NOMO-1 (cell line): ENCODE measurements at regions not wholly inside any gene's neighbourhood (a gene's known extent, or its start where the extent isn't known, plus 50 kb on each side); places are given as distances from the start of the nearest gene placed in this dataset.

Experiments used
- DNase-seq, 2 experiments: peaks; one replicate each; lab custom pipeline; 2025; ENCODE audit not compliant: unreplicated experiment in 2 of 2; lab: John Stamatoyannopoulos, UW

DNA sequence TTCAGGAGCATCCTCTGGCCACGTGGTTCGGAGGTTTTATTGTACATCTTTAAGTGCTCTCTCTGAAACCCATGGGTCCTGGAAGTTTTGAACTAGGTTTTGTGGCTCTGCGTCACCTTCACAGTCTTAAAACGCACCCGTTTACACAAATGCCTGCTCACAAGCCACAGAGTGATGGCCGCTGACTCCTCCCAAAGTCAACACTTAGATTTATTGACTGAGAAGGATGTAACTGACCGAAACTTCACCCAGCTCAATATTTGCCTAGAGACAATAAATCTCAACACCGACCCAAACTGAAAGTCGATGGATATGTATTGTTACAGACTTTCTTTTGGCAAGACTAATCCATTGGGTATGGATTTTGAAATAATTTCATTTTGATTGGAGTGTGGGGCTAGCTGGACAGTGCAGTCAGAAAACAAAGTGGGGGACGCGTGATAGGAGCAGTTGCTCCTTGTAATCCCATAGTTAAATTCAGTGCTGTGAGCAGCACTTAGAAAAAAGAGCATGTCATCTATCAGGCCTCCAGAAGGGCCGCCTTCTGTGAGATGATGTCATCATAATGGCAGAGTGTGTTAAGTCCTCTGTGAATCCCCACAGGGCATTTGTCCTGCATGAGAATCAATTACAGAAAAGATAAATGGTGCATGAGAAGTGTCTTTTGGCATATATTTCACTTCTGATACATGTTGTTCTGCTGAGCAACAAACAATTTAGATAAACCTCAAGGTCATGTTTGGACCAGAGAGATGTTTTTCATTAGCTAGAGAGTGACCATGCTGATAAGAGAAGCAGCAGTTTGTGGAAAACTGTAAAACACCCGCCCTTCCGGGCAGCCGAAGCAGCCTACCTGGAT is 183.7 kb downstream of the INO80D start:
- no peak for DNase-seq

- DNase-seq = no peak
Measured at GRCh38 chr2:205901491-205901890, 184.5 kb downstream of the INO80D start.

- DNase-seq = no peak
Measured at GRCh38 chr2:205898744-205899143, 187.2 kb downstream of the INO80D start.

GRCh38 chr2:205895981-205896655 is 189.9 kb downstream of the INO80D start:
- DNase-seq = no peak

DNA sequence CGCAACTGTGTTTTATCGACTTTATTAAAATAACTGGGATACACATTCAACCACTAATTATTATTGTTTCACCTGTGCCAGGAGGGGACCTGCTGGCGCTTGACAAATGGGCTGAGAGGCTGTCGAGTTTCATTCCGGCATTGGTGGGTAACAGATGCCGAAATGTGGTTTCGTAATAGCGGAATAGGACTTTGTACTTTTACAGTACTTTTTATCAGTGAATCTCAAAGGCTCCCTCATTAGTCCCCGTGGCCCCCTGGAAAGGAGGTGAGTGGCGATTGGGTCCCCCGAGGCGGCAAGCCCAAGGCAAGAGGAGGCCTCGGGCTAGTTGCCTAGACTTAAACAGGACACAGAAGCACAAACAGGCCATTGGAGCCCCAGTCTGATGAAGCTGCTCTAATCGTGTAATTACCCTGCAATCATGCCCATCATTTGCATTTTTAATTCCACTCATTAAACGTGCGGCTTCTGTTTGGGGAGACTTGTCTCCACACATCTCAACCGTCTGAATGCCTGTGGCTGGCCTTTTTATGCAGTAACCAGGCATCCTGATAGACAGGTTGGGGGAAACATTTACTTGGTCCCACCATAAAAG is 193.2 kb downstream of the INO80D start:
- DNase-seq = no peak

DNA sequence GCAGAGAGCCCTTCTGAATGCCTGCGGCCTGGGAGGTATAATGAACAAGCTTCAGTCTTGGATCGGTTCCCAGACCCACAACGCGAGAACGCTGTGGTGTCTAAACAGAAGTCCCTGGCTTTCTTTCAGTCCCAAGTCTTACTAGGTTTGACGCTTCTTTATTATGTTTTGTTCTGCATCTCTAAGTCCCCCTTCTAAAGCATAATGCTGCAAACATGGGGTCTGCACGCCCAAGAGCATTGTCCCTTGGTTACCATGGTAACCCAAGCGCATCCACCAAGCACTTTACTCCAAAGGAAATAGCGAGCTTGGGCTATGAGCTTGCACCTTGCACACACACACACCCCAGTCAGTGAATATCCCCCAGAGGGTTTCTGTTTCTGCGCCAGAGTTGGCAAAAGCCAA is 193.7 kb downstream of the INO80D start:
- DNase-seq = no peak

GRCh38 chr2:205889114-205889513 is 196.9 kb downstream of the INO80D start:
- no peak for DNase-seq

DNA sequence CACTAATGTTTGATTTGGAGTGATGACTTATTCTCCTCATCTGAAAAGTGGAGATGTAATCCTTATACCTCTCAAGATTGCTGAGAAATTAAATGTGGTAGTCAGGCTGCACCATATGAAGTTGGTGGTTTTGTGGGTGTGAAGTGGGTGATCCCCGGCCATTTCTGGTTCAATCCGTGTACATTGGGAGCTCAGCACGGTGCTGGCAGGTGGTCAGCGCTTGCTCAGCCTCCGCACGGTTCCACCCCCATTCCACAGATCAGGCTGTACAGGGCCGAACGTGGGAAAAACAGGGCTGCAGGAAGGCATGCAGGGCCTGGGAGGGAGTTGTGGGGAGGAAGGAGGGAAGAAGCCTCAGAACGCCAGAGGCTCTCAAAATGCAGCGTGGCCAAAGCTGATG is 198.3 kb downstream of the INO80D start:
- DNase-seq = no peak

DNA sequence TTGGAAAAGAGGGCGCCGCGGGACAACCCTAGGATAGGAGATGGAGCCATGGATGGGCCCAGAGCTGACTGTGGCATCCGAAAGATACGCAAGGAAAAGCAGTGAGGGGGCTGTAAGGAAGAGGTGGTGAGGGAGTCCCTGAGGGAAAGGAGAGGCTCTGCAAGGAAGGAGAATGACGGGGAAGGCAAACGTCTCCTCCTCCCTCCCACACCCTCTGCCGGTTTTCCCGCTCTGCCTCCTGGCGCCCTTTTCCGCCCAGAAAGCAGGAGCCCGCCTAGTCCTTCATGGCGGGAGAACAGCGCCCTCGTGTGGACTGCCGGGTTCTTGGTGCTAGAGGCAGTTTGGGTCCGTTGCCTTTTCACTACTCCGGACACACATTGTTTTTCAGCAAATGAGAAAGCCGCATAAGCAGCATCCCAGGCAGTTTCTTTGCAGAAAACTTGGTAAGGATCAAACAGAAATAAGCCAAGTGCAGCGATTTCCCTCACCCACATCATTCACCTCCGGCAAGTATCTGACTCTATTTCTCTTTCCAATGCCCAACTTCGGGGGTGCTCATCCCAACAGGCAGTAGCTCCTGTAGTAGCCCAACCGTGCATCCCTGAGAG is 200.4 kb downstream of the INO80D start:
- peak; percentile 36 to 72 for DNase-seq

- no peak for DNase-seq
Measured at GRCh38 chr2:205883965-205884364, 201.7 kb downstream of the NRP2 start.

- DNase-seq = no peak
Measured at GRCh38 chr2:205882806-205883425, 200.6 kb downstream of the NRP2 start.

DNA sequence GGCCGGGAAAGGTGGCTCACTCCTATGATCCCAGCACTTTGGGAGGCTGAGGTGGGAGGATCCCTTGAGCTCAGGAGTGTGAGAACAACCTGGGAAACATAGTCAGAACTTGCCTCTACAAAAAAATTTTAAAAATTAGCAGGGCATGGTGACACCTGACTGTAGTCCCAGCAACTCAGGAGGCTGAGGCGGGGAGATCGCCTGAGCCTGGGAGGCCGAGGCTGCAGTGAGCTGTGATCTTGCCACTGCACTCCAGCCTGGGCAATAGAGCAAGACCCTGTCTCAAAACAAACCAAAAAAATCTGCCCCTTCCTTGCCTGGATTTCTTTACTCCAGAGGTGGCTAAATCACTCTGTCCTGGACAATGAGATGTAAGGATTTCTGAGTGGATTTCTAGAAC is 197.7 kb downstream of the NRP2 start:
- DNase-seq = no peak

DNA sequence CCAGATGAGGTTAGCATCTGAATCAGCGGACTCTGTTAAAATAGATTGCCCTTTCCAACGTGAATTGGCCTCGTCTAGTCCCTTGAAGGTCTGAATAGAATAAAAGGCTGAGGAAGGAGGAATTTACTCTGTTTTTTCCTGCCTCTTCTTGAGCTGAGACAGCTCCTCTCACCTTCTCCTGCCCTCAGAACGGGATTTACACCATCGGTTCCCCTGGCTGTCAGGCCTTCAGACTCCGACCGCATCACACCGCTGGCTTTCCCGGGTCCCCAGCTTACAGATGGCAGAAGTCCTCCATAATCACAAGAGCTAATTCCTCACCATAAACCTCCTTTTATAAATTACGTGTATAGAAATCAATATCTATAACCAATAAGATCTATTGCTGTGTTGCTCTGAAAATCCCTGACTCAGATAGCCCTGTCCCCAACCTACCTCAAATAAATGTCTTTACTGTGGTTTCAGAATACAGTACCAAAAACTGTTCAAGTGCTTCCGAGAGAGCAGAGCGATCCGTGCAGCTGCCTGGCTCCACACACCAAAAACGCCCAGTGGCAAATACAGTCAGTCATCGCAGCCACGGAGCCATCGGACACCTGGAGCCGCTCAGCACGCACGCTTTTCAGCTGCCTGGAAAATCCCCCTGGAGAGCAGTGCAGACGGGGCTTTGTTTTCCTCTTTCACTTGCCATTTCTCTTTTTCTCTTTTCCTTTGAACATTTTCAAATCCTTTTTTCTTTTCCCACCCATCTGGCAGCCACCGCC is 196.9 kb downstream of the NRP2 start:
- no peak for DNase-seq

- DNase-seq = no peak
Measured at GRCh38 chr2:205877496-205877895, 195.2 kb downstream of the NRP2 start.

- DNase-seq = no peak
Measured at GRCh38 chr2:205876127-205876526, 193.8 kb downstream of the NRP2 start.

DNA sequence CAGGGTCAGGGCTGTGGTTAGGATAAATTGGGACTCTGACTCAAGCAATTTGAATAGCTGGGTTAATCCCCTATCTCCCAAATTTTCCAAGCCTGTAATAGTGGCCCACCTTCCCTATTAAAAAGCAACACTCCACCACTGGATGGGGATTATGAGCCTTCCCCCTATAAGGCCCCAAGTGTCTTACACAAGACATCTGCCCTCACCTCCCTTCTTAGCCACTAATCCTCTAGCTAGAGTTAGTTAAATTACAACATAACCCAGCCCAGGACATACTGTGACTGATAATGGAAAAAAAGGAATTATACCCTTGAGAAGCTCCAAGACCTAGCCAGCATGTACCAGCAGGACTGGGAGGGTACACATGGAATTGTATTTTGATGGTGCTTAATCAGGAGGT is 190.4 kb downstream of the NRP2 start:
- no peak for DNase-seq

GRCh38 chr2:205869439-205869838 is 187.1 kb downstream of the NRP2 start:
- DNase-seq = peak in 1 of 2 experiments; percentile 23

GRCh38 chr2:205868773-205869333 is 186.6 kb downstream of the NRP2 start:
- peak; percentile 85 to 90 for DNase-seq

DNA sequence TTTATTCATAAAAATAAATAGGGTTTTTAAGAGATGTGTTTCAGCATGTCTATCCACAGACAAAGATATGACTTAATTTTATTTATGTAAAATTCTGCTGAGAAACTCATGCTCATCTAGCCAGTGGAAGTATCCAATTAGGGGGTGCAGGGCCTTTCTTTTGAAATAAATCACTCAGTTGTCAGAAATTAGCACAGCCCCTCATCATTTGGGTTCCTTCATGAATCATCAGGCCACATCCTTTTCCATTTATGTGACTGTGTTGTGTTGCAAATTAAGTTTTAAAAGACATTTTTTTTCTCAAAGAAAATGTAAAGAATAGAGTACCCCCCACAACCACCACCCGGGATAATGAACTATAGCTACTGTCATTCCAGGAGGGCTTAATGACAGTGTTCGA is 185.8 kb downstream of the NRP2 start:
- DNase-seq = peak in 1 of 2 experiments; percentile 9

DNA sequence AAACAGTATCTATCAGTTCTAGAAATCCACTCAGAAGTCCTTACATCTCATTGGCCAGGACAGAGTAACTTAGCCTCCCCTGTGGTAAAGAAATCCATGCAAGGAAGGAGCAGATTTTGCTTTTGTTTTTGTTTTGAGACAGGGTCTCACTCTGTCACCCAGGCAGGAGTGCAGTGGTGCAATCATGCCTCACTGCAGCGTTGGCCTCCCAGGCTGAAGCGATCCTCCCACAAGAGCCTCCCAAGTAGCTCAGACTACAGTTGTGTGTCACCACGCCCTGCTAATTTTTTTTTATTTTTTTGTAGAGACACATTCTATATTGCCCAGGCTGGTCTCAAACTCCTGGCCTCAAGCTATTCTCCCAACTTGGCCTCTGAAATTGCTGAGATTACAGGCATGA is 185.1 kb downstream of the NRP2 start:
- DNase-seq = no peak
